Esophagus muscularis mucosa (tissue), 4 donors: ENCODE measurements at regions not wholly inside any gene's neighbourhood (a gene's known extent, or its start where the extent isn't known, plus 50 kb on each side); places are given as distances from the start of the nearest gene placed in this dataset.
"Not testable (repeated sequence)": the region's sequence is repeated elsewhere in the genome, so short reads cannot be mapped to it uniquely, and the experiment has no call there.

Source experiments
- DNase-seq: peaks from one replicate; pipeline ENCODE4 v3.0.0-alpha.2; 2017; ENCODE audit errors: extremely low spot score
- H3K27ac ChIP-seq, 4 donors: fragments of 200-600 bp; sonication (generic); replicated peaks in 1 of 4; 1 replicate in 3 of 4; 2 replicates in 1 of 4; pipeline ENCODE4 v1.5.1; 2016 to 2019; ENCODE audit warnings: mild to moderate bottlenecking in 1 of 4
- H3K27me3 ChIP-seq, 4 donors: fragments of 200-600 bp; sonication (generic); one replicate each; pipeline versions ENCODE4 v1.5.1 to v1.6.0; 2016 to 2019
- H3K36me3 ChIP-seq, 4 donors: fragments of 200-600 bp; sonication (generic); one replicate each; pipeline ENCODE4 v1.5.1; 2016 to 2019
- H3K4me1 ChIP-seq, 4 donors: fragments of 200-600 bp; sonication (generic); one replicate each; pipeline ENCODE4 v1.5.1; 2016 to 2019
- H3K4me3 ChIP-seq, 4 donors: fragments of 200-600 bp; sonication (generic); 1 replicate in 2 of 4; 2 replicates in 2 of 4; pipeline ENCODE4 v1.5.1; 2016 to 2019; ENCODE audit warnings: mild to moderate bottlenecking in 4 of 4, moderate library complexity in 1 of 4
- H3K9me3 ChIP-seq, 4 donors: fragments of 200-600 bp; sonication (generic); 1 replicate in 3 of 4; 2 replicates in 1 of 4; pipeline ENCODE4 v1.5.1; 2016 to 2019
- EP300 ChIP-seq: sonication (generic); formaldehyde crosslinking; IDR thresholded peaks from one replicate; pipeline ENCODE4 v1.6.1; 2017; ENCODE audit warnings: antibody characterized with exemption
- POLR2A ChIP-seq: fragments of 450-650 bp; IDR thresholded peaks from one replicate; pipeline ENCODE4 v1.6.1; 2017; ENCODE audit warnings: antibody characterized with exemption, moderate library complexity, mild to moderate bottlenecking, low read depth
- POLR2AphosphoS5 ChIP-seq, 2 donors: sonication (generic); formaldehyde crosslinking; IDR thresholded peaks; one replicate each; pipeline ENCODE4 v1.6.1; 2017; ENCODE audit warnings: antibody characterized with exemption in 2 of 2
- WGBS: methylation state at CpG from one replicate; pipeline ENCODE4 v1.1.5; 2018; 5-methylcytosine and 5-hydroxymethylcytosine counted together
- intact Hi-C: fragments of 100-400 bp; cut with DNase I; formaldehyde crosslinking; loops from one replicate; pipeline ENCODE4 v1.15.1; 2023
- TF ChIP-seq, protein P1 (sequence below), 3 experiments: fragments of 200-600 bp in 2 of 3; fragments of 450-650 bp in 1 of 3; sonication (generic) in 2 of 3; IDR thresholded peaks; one replicate each; pipeline ENCODE4 v1.5.1; 2017 to 2019; ENCODE audit warnings: antibody characterized with exemption in 3 of 3, mild to moderate bottlenecking in 2 of 3, moderate library complexity in 1 of 3

- WGBS: 50% methylated on average over 1 of the region's 1 CpG
- intact Hi-C loops: no loop called here
- Histone ChIP-seq H3K27ac (no peak overlapping the region), H3K36me3 (no peaks in the 10 kb centered on the region), H3K4me3 (no peak overlapping the region), H3K9me3 (no peaks in the 10 kb centered on the region), H3K4me1 (peaks cover 7 to 26% (median 18%) of the 10 kb centered on the region in 4 donors), H3K27me3 (no peaks in the 10 kb centered on the region)
- no peak for DNase-seq
- TF ChIP-seq, protein P1, sequence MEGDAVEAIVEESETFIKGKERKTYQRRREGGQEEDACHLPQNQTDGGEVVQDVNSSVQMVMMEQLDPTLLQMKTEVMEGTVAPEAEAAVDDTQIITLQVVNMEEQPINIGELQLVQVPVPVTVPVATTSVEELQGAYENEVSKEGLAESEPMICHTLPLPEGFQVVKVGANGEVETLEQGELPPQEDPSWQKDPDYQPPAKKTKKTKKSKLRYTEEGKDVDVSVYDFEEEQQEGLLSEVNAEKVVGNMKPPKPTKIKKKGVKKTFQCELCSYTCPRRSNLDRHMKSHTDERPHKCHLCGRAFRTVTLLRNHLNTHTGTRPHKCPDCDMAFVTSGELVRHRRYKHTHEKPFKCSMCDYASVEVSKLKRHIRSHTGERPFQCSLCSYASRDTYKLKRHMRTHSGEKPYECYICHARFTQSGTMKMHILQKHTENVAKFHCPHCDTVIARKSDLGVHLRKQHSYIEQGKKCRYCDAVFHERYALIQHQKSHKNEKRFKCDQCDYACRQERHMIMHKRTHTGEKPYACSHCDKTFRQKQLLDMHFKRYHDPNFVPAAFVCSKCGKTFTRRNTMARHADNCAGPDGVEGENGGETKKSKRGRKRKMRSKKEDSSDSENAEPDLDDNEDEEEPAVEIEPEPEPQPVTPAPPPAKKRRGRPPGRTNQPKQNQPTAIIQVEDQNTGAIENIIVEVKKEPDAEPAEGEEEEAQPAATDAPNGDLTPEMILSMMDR (IDR thresholded peaks at IDR 0.05): no peak
- TF ChIP-seq EP300 (no peak), POLR2AphosphoS5 (IDR thresholded peaks at IDR 0.05) (no peak), POLR2A (no peak)
Observed at GRCh38 chr4:128649161-128649560, 160.3 kb upstream of the JADE1 start.

- Histone ChIP-seq H3K9me3 (no peaks in the 10 kb centered on the region), H3K4me3 (no peak overlapping the region), H3K36me3 (no peaks in the 10 kb centered on the region), H3K4me1 (peaks cover 2 to 14% (median 6%) of the 10 kb centered on the region in 4 donors), H3K27ac (no peak overlapping the region), H3K27me3 (no peaks in the 10 kb centered on the region)
- TF ChIP-seq EP300 (no peak), POLR2AphosphoS5 (IDR thresholded peaks at IDR 0.05) (no peak)
- intact Hi-C loops: no loop called here
- 95% methylated on average over 1 of the region's 1 CpG for WGBS
- DNase-seq: no peak
Observed at GRCh38 chr4:128648021-128648420, 161.5 kb upstream of the JADE1 start.

DNA sequence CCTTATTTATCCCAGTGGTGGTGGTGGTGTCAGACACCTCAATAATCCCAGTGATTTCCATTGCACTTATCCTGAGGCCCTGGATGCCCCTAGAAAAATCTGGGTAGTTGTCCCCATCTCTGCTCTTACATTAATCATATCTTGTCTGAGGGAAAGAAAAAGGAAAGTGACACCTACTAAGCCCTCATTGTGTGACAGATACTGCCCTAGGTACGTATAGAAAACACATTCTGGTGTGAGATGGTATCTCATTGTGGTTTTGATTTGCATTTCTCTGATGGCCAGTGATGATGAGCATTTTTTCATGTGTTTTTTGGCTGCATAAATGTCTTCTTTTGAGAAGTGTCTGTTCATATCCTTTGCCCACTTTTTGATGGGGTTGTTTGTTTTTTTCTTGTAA, 162.6 kb upstream of the JADE1 start:
- H3K27me3 ChIP-seq, intact Hi-C loops, H3K27ac ChIP-seq, H3K4me3 ChIP-seq, DNase-seq, H3K9me3 ChIP-seq, H3K36me3 ChIP-seq: not testable (repeated sequence)
- WGBS: 63% methylated on average over 1 of the region's 1 CpG
- peaks cover 0 to 11% (median 5%) of the 10 kb centered on the region in 4 donors for H3K4me1 ChIP-seq

DNA sequence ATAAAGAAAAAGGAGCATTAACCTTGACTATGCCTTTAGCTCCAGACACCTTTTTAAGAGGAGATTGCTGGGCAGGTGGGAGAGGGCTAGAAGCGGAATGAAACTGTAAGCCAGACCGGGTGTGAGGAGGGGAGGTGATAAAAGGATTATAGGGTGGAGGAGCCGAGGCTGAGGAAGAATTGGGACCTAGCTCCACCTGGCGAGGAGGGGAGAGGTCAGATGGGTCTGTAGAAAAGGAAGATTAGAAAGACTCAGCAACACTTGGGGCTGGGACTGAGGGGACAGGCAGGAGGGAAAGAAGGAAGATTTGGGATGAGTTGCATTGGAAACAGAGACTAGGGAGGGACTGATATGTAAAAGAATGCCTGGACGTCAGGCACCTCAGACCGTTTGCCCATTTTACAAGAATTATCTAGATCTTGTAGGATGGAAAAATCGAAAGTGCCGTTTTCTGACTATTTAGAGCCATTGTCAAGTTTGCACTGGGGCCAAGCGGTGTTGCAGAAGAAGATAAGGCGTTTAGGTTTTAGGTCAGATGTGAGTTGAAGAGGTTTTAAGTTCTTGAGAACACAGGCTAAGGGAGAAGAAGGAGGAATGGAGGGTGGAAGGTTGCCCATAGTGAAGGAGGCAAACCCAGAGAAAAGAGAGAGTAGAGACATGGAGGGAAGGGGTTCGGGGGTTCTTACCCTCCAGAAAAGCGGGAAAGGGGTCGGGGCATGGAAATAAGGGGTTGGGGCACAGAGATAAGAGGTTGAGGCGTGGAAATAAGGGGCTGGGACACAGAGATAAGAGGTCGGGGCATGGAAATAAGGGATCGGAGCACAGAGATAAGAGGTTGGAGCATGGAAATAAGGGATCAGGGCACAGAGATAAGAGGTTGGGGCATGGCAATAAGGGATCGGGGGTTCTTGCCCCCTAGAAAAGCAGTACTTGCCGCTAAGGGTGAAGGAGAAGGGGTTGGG, 164.5 kb upstream of the JADE1 start:
- H3K27ac ChIP-seq, H3K36me3 ChIP-seq, H3K9me3 ChIP-seq, H3K4me3 ChIP-seq, H3K27me3 ChIP-seq, intact Hi-C loops, DNase-seq: not testable (repeated sequence)
- H3K4me1 ChIP-seq: peaks cover 0 to 10% (median 5%) of the 10 kb centered on the region in 4 donors
- WGBS: 77% methylated on average over 18 of the region's 18 CpGs

GRCh38 chr4:128644107-128644506, 165.4 kb upstream of the JADE1 start:
- H3K27me3 ChIP-seq, intact Hi-C loops, H3K36me3 ChIP-seq, H3K4me1 ChIP-seq, H3K4me3 ChIP-seq, H3K9me3 ChIP-seq, H3K27ac ChIP-seq, DNase-seq: not testable (repeated sequence)
- whole genome bisulfite sequencing: 89% methylated on average over 3 of the region's 3 CpGs

DNA sequence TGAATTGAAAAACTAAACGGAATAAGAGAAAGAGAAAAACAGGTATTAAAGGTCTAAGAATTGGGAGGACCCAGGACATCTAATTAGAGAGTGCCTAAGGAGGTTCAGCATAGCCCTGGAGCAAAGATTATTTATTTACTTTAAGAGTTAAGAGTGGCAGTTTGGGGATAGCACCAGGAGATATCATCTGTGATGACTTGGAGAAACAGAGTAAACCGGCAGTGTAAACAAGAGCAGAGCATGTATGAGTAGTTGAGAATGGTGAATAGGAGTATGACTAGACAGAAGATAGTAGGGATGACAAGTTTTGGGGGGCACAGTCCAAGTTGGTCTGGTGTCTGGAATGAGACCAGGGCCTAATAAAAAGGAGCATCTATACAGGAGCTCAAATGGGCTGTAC, 167.9 kb upstream of the JADE1 start:
- H3K4me3 ChIP-seq, H3K36me3 ChIP-seq, intact Hi-C loops, DNase-seq, H3K27ac ChIP-seq, H3K4me1 ChIP-seq, H3K27me3 ChIP-seq, H3K9me3 ChIP-seq: not testable (repeated sequence)
- 87% methylated on average over 2 of the region's 2 CpGs for WGBS

GRCh38 chr4:128639541-128640270, 169.8 kb upstream of the JADE1 start:
- no peaks in the 10 kb centered on the region for H3K27me3 ChIP-seq
- 96% methylated on average over 2 of the region's 2 CpGs for WGBS
- DNase-seq: no peak
- H3K27ac ChIP-seq: no peak overlapping the region
- no peaks in the 10 kb centered on the region for H3K9me3 ChIP-seq
- peaks cover 0 to 12% (median 6%) of the 10 kb centered on the region in 4 donors for H3K4me1 ChIP-seq
- no peaks in the 10 kb centered on the region for H3K36me3 ChIP-seq
- H3K4me3 ChIP-seq: no peak overlapping the region
- intact Hi-C loops: no loop called here
- TF ChIP-seq POLR2AphosphoS5 (IDR thresholded peaks at IDR 0.05) (no peak), EP300 (no peak), POLR2A (no peak)
- TF ChIP-seq, protein P1 (IDR thresholded peaks at IDR 0.05): no peak
